Endothelial cell of umbilical vein (primary cell): ENCODE measurements at regions not wholly inside any gene's neighbourhood (a gene's known extent, or its start where the extent isn't known, plus 50 kb on each side); places are given as distances from the start of the nearest gene placed in this dataset.

Experiments used
- BruUV-seq: library from RNA; stranded (reverse); fragments of 400-500 nt; replicated peaks from 2 replicates; lab custom pipeline; 2021; lab: Mats Ljungman, UMichigan
- CTCF ChIA-PET: fragments of 300-600, 350-600 bp; sonication (Branson Sonifier 250); formaldehyde crosslinking; loops from one replicate; lab custom pipeline; 2021; ENCODE audit warnings: antibody characterized with exemption, inconsistent platforms; lab: Charles Lee
- POLR2A ChIA-PET: fragments of 300-600, 350-600 bp; sonication (Branson Sonifier 250); formaldehyde crosslinking; loops from one replicate; lab custom pipeline; 2021; ENCODE audit warnings: antibody characterized with exemption, inconsistent platforms; lab: Charles Lee
- DNase-seq: peaks from one replicate; pipeline ENCODE4 v3.0.0-alpha.2; 2011; ENCODE audit warnings: low read depth, low spot score
- FAIRE-seq: peaks from 2 replicates; lab custom pipeline; 2011; peaks lifted over from hg19 to GRCh38; lab: Jason Lieb, UNC
- H2AFZ ChIP-seq: 2 replicates; pipeline ENCODE4 v1.6.0; 2012; ENCODE audit warnings: low read depth, low read length, control low read depth, inconsistent platforms
- H3K27ac ChIP-seq: 2 replicates; pipeline ENCODE4 v1.5.1; 2011; ENCODE audit warnings: low read depth, mild to moderate bottlenecking, control low read depth, low read length, moderate library complexity; ENCODE audit not compliant: insufficient read depth
- H3K27me3 ChIP-seq, 2 experiments: 2 replicates each; pipeline versions ENCODE4 v1.6.0 to v1.6.1; 2011; ENCODE audit warnings: low read length in 2 of 2, mixed read lengths in 1 of 2; ENCODE audit not compliant: control insufficient read depth in 2 of 2, insufficient read depth in 2 of 2
- H3K36me3 ChIP-seq, 2 experiments: 2 replicates in 1 of 2; 3 replicates in 1 of 2; pipeline ENCODE4 v1.5.1; 2011; ENCODE audit warnings: low read length in 2 of 2, mild to moderate bottlenecking in 1 of 2, moderate library complexity in 1 of 2; ENCODE audit not compliant: control insufficient read depth in 2 of 2, insufficient read depth in 2 of 2; ENCODE audit errors: extremely low read depth in 1 of 2
- H3K4me1 ChIP-seq: 3 replicates; pipeline ENCODE4 v1.5.1; 2011; ENCODE audit warnings: mild to moderate bottlenecking, low read length; ENCODE audit not compliant: control insufficient read depth, insufficient read depth; ENCODE audit errors: extremely low read depth
- H3K4me2 ChIP-seq: 2 replicates; pipeline ENCODE4 v1.6.1; 2011; ENCODE audit warnings: low read length, control low read depth, mixed read lengths; ENCODE audit not compliant: insufficient read depth
- H3K4me3 ChIP-seq, 3 experiments: fragments of 200-600 bp in 1 of 3; sonication (generic), shearing (Covaris generic) in 1 of 3; replicated peaks in 1 of 3; 2 replicates each; pipeline ENCODE4 v1.5.1; 2011 to 2016; ENCODE audit warnings: control low read depth in 3 of 3, low read length in 3 of 3, mild to moderate bottlenecking in 2 of 3, inconsistent platforms in 1 of 3, low read depth in 1 of 3, moderate library complexity in 1 of 3; ENCODE audit not compliant: insufficient read depth in 1 of 3
- H3K79me2 ChIP-seq: 2 replicates; pipeline ENCODE4 v1.6.0; 2012; ENCODE audit warnings: low read length, inconsistent platforms; ENCODE audit not compliant: control insufficient read depth, insufficient read depth
- H3K9ac ChIP-seq: replicated peaks from 2 replicates; pipeline ENCODE3; 2011; ENCODE audit warnings: low read length, control low read depth; ENCODE audit not compliant: insufficient read depth; ENCODE audit errors: extremely low read depth
- H3K9me1 ChIP-seq: replicated peaks from 3 replicates; pipeline ENCODE4 v1.6.0; 2011; ENCODE audit warnings: mild to moderate bottlenecking, low read length; ENCODE audit not compliant: control insufficient read depth, insufficient read depth; ENCODE audit errors: extremely low read depth
- H3K9me3 ChIP-seq: replicated peaks from 2 replicates; pipeline ENCODE4 v1.5.1; 2012; ENCODE audit warnings: low read length, inconsistent platforms; ENCODE audit not compliant: control insufficient read depth, insufficient read depth
- H4K20me1 ChIP-seq: replicated peaks from 2 replicates; pipeline ENCODE3; 2011; ENCODE audit warnings: mild to moderate bottlenecking, low read length; ENCODE audit not compliant: control insufficient read depth, insufficient read depth; ENCODE audit errors: extremely low read depth
- EZH2 ChIP-seq: IDR thresholded peaks from 2 replicates; pipeline ENCODE4 v1.6.1; 2012; ENCODE audit warnings: borderline replicate concordance, low read depth, mild to moderate bottlenecking, moderate library complexity, low read length, inconsistent platforms; ENCODE audit not compliant: severe bottlenecking
- JUN ChIP-seq: IDR thresholded peaks from 2 replicates; pipeline ENCODE4 v1.6.1; 2011; ENCODE audit warnings: borderline replicate concordance, low read depth; ENCODE audit not compliant: insufficient read length, insufficient read depth
- MYC ChIP-seq: IDR thresholded peaks from one replicate; pipeline ENCODE4 v1.6.1; 2011; ENCODE audit warnings: mild to moderate bottlenecking, low read depth, low read length
- POLR2AphosphoS5 ChIP-seq: IDR thresholded peaks from 2 replicates; pipeline ENCODE4 v1.6.1; 2012; ENCODE audit warnings: low read depth, mild to moderate bottlenecking, control low read depth, low read length, moderate library complexity; ENCODE audit not compliant: insufficient read depth
- dilution Hi-C: fragments of 300-500 bp; cut with MboI; formaldehyde crosslinking; loops from one replicate; pipeline ENCODE4 v1.15.0; 2019; ENCODE audit warnings: low sequenced_read_pairs; ENCODE audit not compliant: extremely low pct_ligation_motif_present
- intact Hi-C: fragments of 100-400 bp; cut with micrococcal nuclease; formaldehyde crosslinking; loops from one replicate; pipeline ENCODE4 v1.10.0; 2022
- TF ChIP-seq, protein P1 (sequence below): IDR thresholded peaks from 2 replicates; pipeline ENCODE4 v1.6.1; 2011; ENCODE audit not compliant: insufficient read depth, insufficient read length
- TF ChIP-seq, protein P2 (sequence below), 2 donors: IDR thresholded peaks; 1 replicate in 1 of 2; 2 replicates in 1 of 2; pipeline ENCODE4 v1.5.1; 2011; ENCODE audit warnings: low read length in 2 of 2, mild to moderate bottlenecking in 2 of 2, moderate library complexity in 2 of 2, control low read depth in 1 of 2, inconsistent platforms in 1 of 2, low read depth in 1 of 2; ENCODE audit not compliant: insufficient read depth in 1 of 2; ENCODE audit errors: extremely low read depth in 1 of 2

DNA sequence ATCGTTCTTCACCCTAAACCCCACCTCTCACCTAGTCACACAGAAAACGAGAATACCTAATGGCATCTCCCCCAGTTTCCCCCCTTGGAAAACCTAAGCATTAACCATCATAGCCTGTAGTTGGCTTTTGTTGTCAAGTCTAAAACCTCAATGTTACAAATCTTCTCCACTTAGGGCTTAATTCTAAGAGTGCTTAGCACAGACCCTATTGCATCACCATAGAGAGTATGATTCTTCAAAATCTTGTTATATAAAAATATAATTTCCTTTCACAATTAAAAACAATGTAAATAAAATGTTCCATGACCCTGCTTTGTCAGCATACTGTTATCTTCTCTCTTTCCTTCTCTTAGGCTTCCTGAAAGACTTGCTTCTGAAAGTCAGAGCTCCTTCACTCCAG lies 263.2 kb upstream of the RGS18 start:
- ChIA-PET POLR2A (no interaction called here), CTCF (interaction anchor here (1.0 kb wide), 1 partner anchor 21 kb away, joined by 3 read pairs; no protein-coding TSS in a partner anchor)
- no peak overlapping the region for H2AFZ ChIP-seq
- H3K9ac ChIP-seq = no peak overlapping the region
- no TSS peak for BruUV-seq
- no peak overlapping the region for H3K4me2 ChIP-seq
- FAIRE-seq (no peak), DNase-seq (no peak)
- no peaks in the 10 kb centered on the region for H3K9me1 ChIP-seq
- dilution Hi-C loops = no loop called here
- no peak overlapping the region for H3K27ac ChIP-seq
- H3K79me2 ChIP-seq = no peaks in the 10 kb centered on the region
- H3K9me3 ChIP-seq = no peaks in the 10 kb centered on the region
- TF ChIP-seq MYC = no peak
- no peak for TF ChIP-seq POLR2AphosphoS5
- TF ChIP-seq, protein P1, sequence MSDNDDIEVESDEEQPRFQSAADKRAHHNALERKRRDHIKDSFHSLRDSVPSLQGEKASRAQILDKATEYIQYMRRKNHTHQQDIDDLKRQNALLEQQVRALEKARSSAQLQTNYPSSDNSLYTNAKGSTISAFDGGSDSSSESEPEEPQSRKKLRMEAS = no peak
- TF ChIP-seq JUN = no peak
- TF ChIP-seq EZH2 = no peak
- TF ChIP-seq, protein P2, sequence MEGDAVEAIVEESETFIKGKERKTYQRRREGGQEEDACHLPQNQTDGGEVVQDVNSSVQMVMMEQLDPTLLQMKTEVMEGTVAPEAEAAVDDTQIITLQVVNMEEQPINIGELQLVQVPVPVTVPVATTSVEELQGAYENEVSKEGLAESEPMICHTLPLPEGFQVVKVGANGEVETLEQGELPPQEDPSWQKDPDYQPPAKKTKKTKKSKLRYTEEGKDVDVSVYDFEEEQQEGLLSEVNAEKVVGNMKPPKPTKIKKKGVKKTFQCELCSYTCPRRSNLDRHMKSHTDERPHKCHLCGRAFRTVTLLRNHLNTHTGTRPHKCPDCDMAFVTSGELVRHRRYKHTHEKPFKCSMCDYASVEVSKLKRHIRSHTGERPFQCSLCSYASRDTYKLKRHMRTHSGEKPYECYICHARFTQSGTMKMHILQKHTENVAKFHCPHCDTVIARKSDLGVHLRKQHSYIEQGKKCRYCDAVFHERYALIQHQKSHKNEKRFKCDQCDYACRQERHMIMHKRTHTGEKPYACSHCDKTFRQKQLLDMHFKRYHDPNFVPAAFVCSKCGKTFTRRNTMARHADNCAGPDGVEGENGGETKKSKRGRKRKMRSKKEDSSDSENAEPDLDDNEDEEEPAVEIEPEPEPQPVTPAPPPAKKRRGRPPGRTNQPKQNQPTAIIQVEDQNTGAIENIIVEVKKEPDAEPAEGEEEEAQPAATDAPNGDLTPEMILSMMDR (IDR thresholded peaks at IDR 0.05; ENCODE audit: extremely low read depth in 1 of 2, insufficient read depth in 1 of 2, low read depth in 1 of 2, low read length in 2 of 2) = no peak
- H3K27me3 ChIP-seq = no peaks in the 10 kb centered on the region
- H3K4me1 ChIP-seq = no peaks in the 10 kb centered on the region
- H3K4me3 ChIP-seq = no peak overlapping the region
- H4K20me1 ChIP-seq = no peaks in the 10 kb centered on the region
- no peaks in the 10 kb centered on the region for H3K36me3 ChIP-seq
- intact Hi-C loops = loop anchor here (10.0 kb wide), 1 partner anchor 420 kb away; the partner anchor contains the start of gene RGS21
